Endothelial cell of umbilical vein (primary cell): ENCODE measurements at regions not wholly inside any gene's neighbourhood (a gene's known extent, or its start where the extent isn't known, plus 50 kb on each side); places are given as distances from the start of the nearest gene placed in this dataset.

Experiments used
- BruUV-seq: library from RNA; stranded (reverse); fragments of 400-500 nt; replicated peaks from 2 replicates; lab custom pipeline; 2021; lab: Mats Ljungman, UMichigan
- CTCF ChIA-PET: fragments of 300-600, 350-600 bp; sonication (Branson Sonifier 250); formaldehyde crosslinking; loops from one replicate; lab custom pipeline; 2021; ENCODE audit warnings: antibody characterized with exemption, inconsistent platforms; lab: Charles Lee
- POLR2A ChIA-PET: fragments of 300-600, 350-600 bp; sonication (Branson Sonifier 250); formaldehyde crosslinking; loops from one replicate; lab custom pipeline; 2021; ENCODE audit warnings: antibody characterized with exemption, inconsistent platforms; lab: Charles Lee
- DNase-seq: peaks from one replicate; pipeline ENCODE4 v3.0.0-alpha.2; 2011; ENCODE audit warnings: low read depth, low spot score
- FAIRE-seq: peaks from 2 replicates; lab custom pipeline; 2011; peaks lifted over from hg19 to GRCh38; lab: Jason Lieb, UNC
- H2AFZ ChIP-seq: 2 replicates; pipeline ENCODE4 v1.6.0; 2012; ENCODE audit warnings: low read depth, low read length, control low read depth, inconsistent platforms
- H3K27ac ChIP-seq: 2 replicates; pipeline ENCODE4 v1.5.1; 2011; ENCODE audit warnings: low read depth, mild to moderate bottlenecking, control low read depth, low read length, moderate library complexity; ENCODE audit not compliant: insufficient read depth
- H3K27me3 ChIP-seq, 2 experiments: 2 replicates each; pipeline versions ENCODE4 v1.6.0 to v1.6.1; 2011; ENCODE audit warnings: low read length in 2 of 2, mixed read lengths in 1 of 2; ENCODE audit not compliant: control insufficient read depth in 2 of 2, insufficient read depth in 2 of 2
- H3K36me3 ChIP-seq, 2 experiments: 2 replicates in 1 of 2; 3 replicates in 1 of 2; pipeline ENCODE4 v1.5.1; 2011; ENCODE audit warnings: low read length in 2 of 2, mild to moderate bottlenecking in 1 of 2, moderate library complexity in 1 of 2; ENCODE audit not compliant: control insufficient read depth in 2 of 2, insufficient read depth in 2 of 2; ENCODE audit errors: extremely low read depth in 1 of 2
- H3K4me1 ChIP-seq: 3 replicates; pipeline ENCODE4 v1.5.1; 2011; ENCODE audit warnings: mild to moderate bottlenecking, low read length; ENCODE audit not compliant: control insufficient read depth, insufficient read depth; ENCODE audit errors: extremely low read depth
- H3K4me2 ChIP-seq: 2 replicates; pipeline ENCODE4 v1.6.1; 2011; ENCODE audit warnings: low read length, control low read depth, mixed read lengths; ENCODE audit not compliant: insufficient read depth
- H3K4me3 ChIP-seq, 3 experiments: fragments of 200-600 bp in 1 of 3; sonication (generic), shearing (Covaris generic) in 1 of 3; replicated peaks in 1 of 3; 2 replicates each; pipeline ENCODE4 v1.5.1; 2011 to 2016; ENCODE audit warnings: control low read depth in 3 of 3, low read length in 3 of 3, mild to moderate bottlenecking in 2 of 3, inconsistent platforms in 1 of 3, low read depth in 1 of 3, moderate library complexity in 1 of 3; ENCODE audit not compliant: insufficient read depth in 1 of 3
- H3K79me2 ChIP-seq: 2 replicates; pipeline ENCODE4 v1.6.0; 2012; ENCODE audit warnings: low read length, inconsistent platforms; ENCODE audit not compliant: control insufficient read depth, insufficient read depth
- H3K9ac ChIP-seq: replicated peaks from 2 replicates; pipeline ENCODE3; 2011; ENCODE audit warnings: low read length, control low read depth; ENCODE audit not compliant: insufficient read depth; ENCODE audit errors: extremely low read depth
- H3K9me1 ChIP-seq: replicated peaks from 3 replicates; pipeline ENCODE4 v1.6.0; 2011; ENCODE audit warnings: mild to moderate bottlenecking, low read length; ENCODE audit not compliant: control insufficient read depth, insufficient read depth; ENCODE audit errors: extremely low read depth
- H3K9me3 ChIP-seq: replicated peaks from 2 replicates; pipeline ENCODE4 v1.5.1; 2012; ENCODE audit warnings: low read length, inconsistent platforms; ENCODE audit not compliant: control insufficient read depth, insufficient read depth
- H4K20me1 ChIP-seq: replicated peaks from 2 replicates; pipeline ENCODE3; 2011; ENCODE audit warnings: mild to moderate bottlenecking, low read length; ENCODE audit not compliant: control insufficient read depth, insufficient read depth; ENCODE audit errors: extremely low read depth
- CTCF ChIP-seq, 2 donors: IDR thresholded peaks; 1 replicate in 1 of 2; 2 replicates in 1 of 2; pipeline ENCODE4 v1.5.1; 2011; ENCODE audit warnings: low read length in 2 of 2, mild to moderate bottlenecking in 2 of 2, moderate library complexity in 2 of 2, control low read depth in 1 of 2, inconsistent platforms in 1 of 2, low read depth in 1 of 2; ENCODE audit not compliant: insufficient read depth in 1 of 2; ENCODE audit errors: extremely low read depth in 1 of 2
- EZH2 ChIP-seq: IDR thresholded peaks from 2 replicates; pipeline ENCODE4 v1.6.1; 2012; ENCODE audit warnings: borderline replicate concordance, low read depth, mild to moderate bottlenecking, moderate library complexity, low read length, inconsistent platforms; ENCODE audit not compliant: severe bottlenecking
- FOS ChIP-seq: IDR thresholded peaks from 2 replicates; pipeline ENCODE4 v1.6.1; 2011; ENCODE audit warnings: mild to moderate bottlenecking, low read length, moderate library complexity, borderline replicate concordance; ENCODE audit not compliant: insufficient read depth
- GATA2 ChIP-seq: IDR thresholded peaks from 2 replicates; pipeline ENCODE4 v1.7.0; 2011; ENCODE audit warnings: low read depth, mild to moderate bottlenecking, moderate library complexity, mixed read lengths, low read length; ENCODE audit not compliant: insufficient read length, insufficient read depth
- JUN ChIP-seq: IDR thresholded peaks from 2 replicates; pipeline ENCODE4 v1.6.1; 2011; ENCODE audit warnings: borderline replicate concordance, low read depth; ENCODE audit not compliant: insufficient read length, insufficient read depth
- MAX ChIP-seq: IDR thresholded peaks from 2 replicates; pipeline ENCODE4 v1.6.1; 2011; ENCODE audit not compliant: insufficient read depth, insufficient read length
- MYC ChIP-seq: IDR thresholded peaks from one replicate; pipeline ENCODE4 v1.6.1; 2011; ENCODE audit warnings: mild to moderate bottlenecking, low read depth, low read length
- POLR2A ChIP-seq: IDR thresholded peaks from 2 replicates; pipeline ENCODE4 v1.6.1; 2012; ENCODE audit warnings: low read depth, mild to moderate bottlenecking, control low read depth, low read length
- POLR2AphosphoS5 ChIP-seq: IDR thresholded peaks from 2 replicates; pipeline ENCODE4 v1.6.1; 2012; ENCODE audit warnings: low read depth, mild to moderate bottlenecking, control low read depth, low read length, moderate library complexity; ENCODE audit not compliant: insufficient read depth
- dilution Hi-C: fragments of 300-500 bp; cut with MboI; formaldehyde crosslinking; loops from one replicate; pipeline ENCODE4 v1.15.0; 2019; ENCODE audit warnings: low sequenced_read_pairs; ENCODE audit not compliant: extremely low pct_ligation_motif_present
- intact Hi-C: fragments of 100-400 bp; cut with micrococcal nuclease; formaldehyde crosslinking; loops from one replicate; pipeline ENCODE4 v1.10.0; 2022

- TF ChIP-seq POLR2AphosphoS5 (no peak), JUN (no peak), EZH2 (no peak), GATA2 (no peak), POLR2A (no peak), FOS (no peak), CTCF (IDR thresholded peaks at IDR 0.05; ENCODE audit: extremely low read depth in 1 of 2, insufficient read depth in 1 of 2, low read depth in 1 of 2, low read length in 2 of 2) (no peak)
- H3K36me3 ChIP-seq, result no peaks in the 10 kb centered on the region
- no peak for DNase-seq
These were observed 358.2 kb upstream of the MYT1L start for GRCh38 chr2:2689306-2689705.

GRCh38 chr2:2688254-2688653 lies 357.2 kb upstream of the MYT1L start:
- no peaks in the 10 kb centered on the region for H3K9me1 ChIP-seq
- DNase-seq, result no peak
- no peak overlapping the region for H3K27ac ChIP-seq
- H2AFZ ChIP-seq, result no peak overlapping the region
- no peak for TF ChIP-seq POLR2AphosphoS5
- TF ChIP-seq CTCF (IDR thresholded peaks at IDR 0.05; ENCODE audit: extremely low read depth in 1 of 2, insufficient read depth in 1 of 2, low read depth in 1 of 2, low read length in 2 of 2), result no peak
- no peak for TF ChIP-seq FOS
- no peak for TF ChIP-seq EZH2
- no peak for TF ChIP-seq GATA2
- no peak for TF ChIP-seq MAX
- no peak for TF ChIP-seq MYC
- no peak for TF ChIP-seq POLR2A
- TF ChIP-seq JUN, result no peak
- no peaks in the 10 kb centered on the region for H3K27me3 ChIP-seq
- ChIA-PET CTCF (no interaction called here), POLR2A (no interaction called here)
- dilution Hi-C loops (no loop called here), intact Hi-C loops (no loop called here)
- no peaks in the 10 kb centered on the region for H3K9me3 ChIP-seq
- no peaks in the 10 kb centered on the region for H3K79me2 ChIP-seq
- FAIRE-seq, result no peak
- BruUV-seq, result no TSS peak
- H3K36me3 ChIP-seq, result no peaks in the 10 kb centered on the region
- no peaks in the 10 kb centered on the region for H4K20me1 ChIP-seq
- H3K4me2 ChIP-seq, result no peak overlapping the region
- H3K4me1 ChIP-seq, result no peaks in the 10 kb centered on the region
- no peak overlapping the region for H3K4me3 ChIP-seq
- H3K9ac ChIP-seq, result no peak overlapping the region

More at GRCh38 chr2:2689306-2689705, 358.2 kb upstream of the MYT1L start:
- Histone ChIP-seq H3K27ac (no peak overlapping the region), H3K9me1 (no peaks in the 10 kb centered on the region), H4K20me1 (no peaks in the 10 kb centered on the region), H3K4me3 (no peak overlapping the region), H3K4me2 (no peak overlapping the region), H3K9ac (no peak overlapping the region), H3K4me1 (no peaks in the 10 kb centered on the region), H3K9me3 (peaks cover 1% of the 10 kb centered on the region), H3K79me2 (no peaks in the 10 kb centered on the region), H2AFZ (no peak overlapping the region), H3K27me3 (no peaks in the 10 kb centered on the region)
- ChIA-PET POLR2A (no interaction called here), CTCF (no interaction called here)
- no peak for FAIRE-seq
- intact Hi-C loops (no loop called here), dilution Hi-C loops (no loop called here)
- BruUV-seq, result no TSS peak
